HG03460 (cell line): ENCODE measurements at regions not wholly inside any gene's neighbourhood (a gene's known extent, or its start where the extent isn't known, plus 50 kb on each side); places are given as distances from the start of the nearest gene placed in this dataset.

ENCODE experiments used
- ATAC-seq: cut with Tn5 transposase; IDR thresholded peaks from one replicate; pipeline ENCODE4 v1.9.1; 2021; ENCODE audit not compliant: unreplicated experiment

DNA sequence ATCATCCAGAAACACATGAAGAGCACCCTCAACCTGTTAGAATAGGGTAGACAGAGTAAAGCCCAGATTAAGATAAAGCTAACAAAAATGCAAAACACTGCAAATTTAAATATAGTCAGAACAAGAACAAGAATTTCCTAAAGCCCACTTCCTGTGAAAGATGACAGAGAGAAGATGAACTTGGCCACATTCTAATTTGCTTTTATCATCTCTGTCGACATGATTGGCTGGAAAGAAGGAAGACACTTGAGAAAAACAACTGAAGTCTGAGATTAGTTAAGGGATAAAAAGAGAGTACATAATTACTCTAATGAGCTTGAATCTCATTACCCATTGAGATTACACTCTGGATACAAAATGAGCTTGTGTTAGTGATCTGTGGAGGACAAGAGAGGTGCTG is 537.6 kb downstream of the KLF5 start:
- ATAC-seq: no peak

DNA sequence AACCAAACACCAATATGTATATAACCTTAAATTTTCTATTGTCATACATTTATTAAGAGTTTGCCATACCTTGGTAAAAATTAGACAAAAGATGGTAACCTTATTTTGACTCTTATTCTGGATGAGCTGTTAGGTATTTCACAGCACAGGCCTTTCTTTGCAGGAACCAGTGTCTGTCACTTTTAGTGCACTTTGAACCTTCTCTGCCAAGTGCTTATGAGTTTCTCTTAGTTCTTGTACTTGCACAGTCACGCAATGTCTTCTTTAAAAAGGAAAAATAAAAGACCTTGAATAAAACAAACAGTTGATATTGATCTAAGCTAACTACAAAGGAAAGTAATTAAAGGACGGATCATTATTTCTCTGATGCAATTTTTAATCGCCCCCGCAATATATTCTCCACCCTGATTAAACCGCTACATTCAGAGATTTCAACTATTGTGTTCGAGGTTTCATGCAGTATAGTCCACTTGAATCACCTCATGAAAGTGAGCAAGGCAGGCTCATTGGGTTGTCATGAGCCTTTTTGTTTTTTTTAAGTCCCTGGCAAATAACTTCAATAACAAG is 534.5 kb downstream of the KLF5 start:
- no peak for ATAC-seq

GRCh38 chr13:73591861-73592260 is 533.1 kb downstream of the KLF5 start:
- no peak for ATAC-seq

DNA sequence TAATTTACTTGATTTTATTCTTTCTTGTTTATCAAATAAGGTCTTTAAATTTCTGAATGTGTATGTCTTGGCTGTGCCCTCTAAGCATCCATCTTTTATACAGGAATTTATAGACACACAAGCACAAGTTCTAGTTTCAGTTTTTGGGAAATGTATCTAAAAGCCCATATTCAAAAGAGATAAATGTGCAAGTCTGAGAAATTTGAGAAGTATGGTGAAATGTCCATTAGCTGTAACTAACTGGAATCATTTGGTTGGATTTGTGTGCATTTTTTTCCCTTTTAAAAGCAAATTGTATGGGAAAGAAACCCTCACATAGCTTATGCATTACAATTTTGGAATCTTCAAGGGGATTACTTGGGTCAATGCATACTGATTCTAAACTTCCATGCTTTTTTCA is 532.0 kb downstream of the KLF5 start:
- ATAC-seq: no peak

- no peak for ATAC-seq
Observed at GRCh38 chr13:73585236-73585635, 526.4 kb downstream of the KLF5 start.

GRCh38 chr13:73583331-73583730 is 524.5 kb downstream of the KLF5 start:
- no peak for ATAC-seq

DNA sequence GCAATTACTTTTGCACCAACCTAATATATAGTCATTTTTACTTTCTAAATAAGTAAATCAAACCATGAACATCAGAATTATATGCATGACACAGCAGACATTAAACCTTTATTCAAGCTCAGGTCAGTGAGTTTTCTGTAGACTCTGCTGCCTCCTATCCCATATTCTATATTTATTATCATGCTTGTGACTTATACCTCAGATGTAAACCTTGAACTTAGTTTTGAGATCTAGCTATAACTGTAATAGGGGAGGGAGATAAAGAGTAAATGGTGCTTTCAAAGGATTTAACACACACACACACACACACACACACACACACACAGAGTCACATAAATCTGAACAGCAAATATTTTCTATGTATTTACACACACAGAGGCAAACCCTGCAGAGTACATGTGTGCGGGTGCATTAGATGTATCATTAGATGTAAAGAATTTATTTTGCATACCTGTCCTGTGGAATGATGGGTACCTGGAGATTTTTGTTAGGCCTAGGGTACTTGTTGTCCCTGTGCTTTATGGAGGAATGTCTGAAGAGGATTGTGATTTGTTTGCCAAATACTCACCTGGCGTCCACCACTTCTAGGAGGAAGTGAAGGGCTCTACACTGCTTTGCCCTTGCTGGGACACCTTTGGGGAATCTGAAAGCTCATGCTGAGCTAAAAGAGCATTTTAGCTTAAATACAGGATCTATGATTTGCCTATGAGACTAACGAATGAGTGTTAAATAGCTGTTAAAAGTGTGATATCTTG is 521.9 kb downstream of the KLF5 start:
- no peak for ATAC-seq

DNA sequence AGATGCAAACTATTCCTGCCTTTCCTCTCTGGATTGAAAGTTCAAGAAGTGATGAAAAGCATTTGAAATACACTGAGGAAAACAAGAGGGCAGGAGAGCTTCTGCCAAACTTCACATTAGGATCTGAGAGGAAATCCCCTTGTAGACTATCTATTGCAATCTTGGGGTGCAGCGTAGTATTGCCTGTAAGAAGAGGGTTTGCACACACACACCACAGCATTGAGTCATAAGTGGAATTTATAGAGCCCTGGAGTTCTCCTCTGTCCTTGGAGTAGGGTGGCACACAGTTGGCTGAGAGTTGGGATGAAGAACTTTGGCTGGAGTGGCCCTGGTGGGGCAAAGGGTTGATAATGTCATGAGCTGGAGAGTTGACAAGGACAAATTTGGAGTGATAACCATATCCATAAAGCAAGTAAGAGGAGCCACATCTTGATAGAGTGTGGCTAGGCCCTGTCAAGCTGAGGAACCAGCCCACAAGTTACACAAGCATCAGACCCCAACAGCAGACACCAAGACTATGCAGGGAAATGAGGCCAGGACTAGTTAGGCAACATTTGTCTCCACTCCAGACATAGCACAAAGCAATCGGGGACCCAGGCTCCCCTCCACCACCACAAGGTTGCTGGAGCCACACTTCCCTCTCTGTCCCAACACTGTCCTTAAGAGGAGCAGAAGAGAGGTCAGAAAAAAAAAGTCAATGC is 520.9 kb downstream of the KLF5 start:
- ATAC-seq: no peak

DNA sequence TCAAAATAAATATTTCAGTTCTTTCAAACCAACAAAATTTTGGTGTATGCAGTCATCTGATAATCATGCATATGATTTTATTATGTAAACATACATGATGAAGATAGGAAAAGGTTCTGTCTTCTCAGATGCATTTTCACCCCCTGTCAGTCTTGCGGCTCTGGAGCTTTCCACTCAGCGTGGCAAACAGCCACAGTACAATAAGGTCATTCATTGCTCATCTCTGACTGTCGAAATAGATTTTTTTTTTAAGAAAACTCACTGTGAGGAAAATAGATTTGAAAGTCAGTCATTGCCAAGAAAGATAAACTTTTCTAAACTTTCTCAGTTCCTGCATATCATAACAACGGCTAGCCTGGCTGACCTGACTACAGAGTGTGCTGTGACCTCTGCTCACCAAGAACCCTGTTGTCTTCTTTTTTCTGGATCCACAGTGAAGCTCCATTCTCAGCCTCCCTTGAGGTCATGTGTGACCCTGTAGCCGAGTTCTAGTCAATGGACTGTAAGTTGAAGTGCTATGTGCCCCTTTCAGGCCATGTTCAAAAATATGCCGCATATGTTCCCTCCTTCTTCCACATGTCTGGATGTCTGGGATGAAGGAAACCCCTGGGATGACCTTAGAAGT is 519.6 kb downstream of the KLF5 start:
- no peak for ATAC-seq

DNA sequence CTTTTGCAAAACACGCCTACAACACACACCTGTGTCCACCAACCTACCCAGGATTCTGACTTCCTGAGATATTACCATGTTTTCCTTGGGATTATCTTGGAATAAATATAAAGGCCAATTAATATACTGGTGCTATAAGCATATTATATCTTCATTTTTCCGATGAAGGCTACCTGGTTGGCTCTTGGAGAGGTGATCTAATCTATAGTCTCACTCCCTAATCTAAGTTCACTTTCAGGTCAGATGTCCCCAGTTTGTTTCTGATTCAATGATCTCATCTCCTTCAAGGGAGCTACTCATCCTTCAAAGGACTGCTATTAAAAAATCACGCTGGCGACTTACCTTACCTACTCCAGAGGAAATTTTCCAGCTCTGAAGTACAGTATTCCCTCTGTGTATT is 517.5 kb downstream of the KLF5 start:
- no peak for ATAC-seq

DNA sequence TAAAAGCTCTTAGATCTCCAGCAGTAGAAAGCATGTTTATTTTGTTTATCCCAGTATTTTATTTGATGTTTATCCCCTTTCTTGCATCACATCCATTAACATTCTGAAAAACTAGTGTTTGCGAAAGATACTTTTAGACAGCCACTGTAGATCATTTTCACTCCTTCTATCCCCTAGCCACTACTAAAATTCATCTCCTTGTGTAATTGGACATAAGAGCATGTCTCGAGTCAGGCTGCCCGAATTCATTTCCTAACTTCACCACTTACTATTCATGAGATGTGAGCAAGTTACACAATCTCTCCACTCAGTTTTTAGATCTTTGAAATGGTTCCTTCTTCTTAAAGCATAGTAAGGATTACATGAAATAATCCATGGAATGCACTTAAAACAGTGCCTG is 514.0 kb downstream of the KLF5 start:
- no peak for ATAC-seq

- ATAC-seq: no peak
Observed at GRCh38 chr13:73571376-73571775, 512.6 kb downstream of the KLF5 start.

GRCh38 chr13:73556902-73557301 is 498.1 kb downstream of the KLF5 start:
- ATAC-seq: no peak

DNA sequence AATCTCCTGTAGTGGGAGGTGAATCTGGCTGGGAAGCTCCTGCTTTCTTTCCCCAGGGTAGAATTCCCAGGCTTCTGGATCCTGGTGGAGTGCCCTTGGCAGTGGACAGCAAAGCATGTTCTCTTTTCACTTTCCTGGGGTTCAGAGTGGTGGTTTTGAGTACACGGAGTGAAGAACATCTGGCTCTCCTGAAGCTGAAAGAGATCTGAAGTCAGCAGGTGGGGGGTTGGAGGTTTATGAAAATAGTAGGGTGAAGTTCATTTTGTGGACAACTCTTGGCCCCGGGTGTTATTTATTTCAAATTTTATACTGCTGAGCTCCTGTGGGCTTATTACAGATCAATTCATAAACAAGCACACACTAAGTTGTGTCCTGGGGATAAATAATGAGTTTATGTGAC is 497.3 kb downstream of the KLF5 start:
- ATAC-seq: no peak

GRCh38 chr13:73551736-73552135 is 492.9 kb downstream of the KLF5 start:
- ATAC-seq: no peak

- ATAC-seq: no peak
Observed at GRCh38 chr13:73549717-73550116, 490.9 kb downstream of the KLF5 start.

- no peak for ATAC-seq
Observed at GRCh38 chr13:73548449-73548848, 489.6 kb downstream of the KLF5 start.

GRCh38 chr13:73547239-73547638 is 488.4 kb downstream of the KLF5 start:
- no peak for ATAC-seq

GRCh38 chr13:73544175-73544574 is 485.4 kb downstream of the KLF5 start:
- ATAC-seq: no peak

DNA sequence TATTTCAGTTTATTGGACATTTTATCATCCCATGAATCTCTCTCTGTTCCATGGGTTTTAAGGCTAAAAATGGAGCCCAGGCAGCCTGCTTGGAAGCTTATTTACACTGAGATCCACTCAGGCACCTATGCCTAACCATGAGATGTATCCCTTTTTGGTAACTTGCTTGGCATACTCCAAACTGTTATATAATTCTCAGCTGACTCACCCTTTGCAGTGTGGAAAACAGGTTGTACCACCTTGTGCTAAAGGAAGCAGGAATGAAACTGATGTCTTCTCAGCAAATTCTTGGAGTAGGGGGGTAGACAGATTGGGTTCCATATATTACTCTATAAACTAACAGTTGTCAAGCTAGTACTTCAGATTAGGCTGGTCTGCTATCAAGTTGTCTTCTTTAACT is 483.6 kb downstream of the KLF5 start:
- no peak for ATAC-seq

DNA sequence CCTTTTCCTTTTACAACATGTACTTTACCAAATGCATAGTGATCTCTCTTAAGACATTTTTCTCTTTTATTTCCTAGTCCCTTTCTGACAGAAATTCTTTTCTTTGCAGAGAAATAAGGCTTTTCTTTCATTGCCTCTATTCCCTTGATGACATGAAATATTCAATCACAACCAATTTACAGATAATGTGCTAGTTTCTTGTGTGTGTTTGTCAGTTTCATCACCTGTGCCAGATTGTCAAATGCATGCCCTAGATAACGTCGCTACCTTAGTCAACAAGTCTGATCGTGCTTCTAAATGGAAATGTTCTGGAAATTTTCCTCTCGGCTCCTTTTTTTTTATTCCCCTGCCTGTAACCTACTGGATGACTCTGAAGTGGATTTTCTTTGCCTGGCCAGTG is 478.1 kb downstream of the KLF5 start:
- no peak for ATAC-seq

- ATAC-seq: no peak
Observed at GRCh38 chr13:73535341-73535740, 476.5 kb downstream of the KLF5 start.
